NCI-H1930 (cell line): ENCODE measurements at regions not wholly inside any gene's neighbourhood (a gene's known extent, or its start where the extent isn't known, plus 50 kb on each side); places are given as distances from the start of the nearest gene placed in this dataset.
"Not testable (repeated sequence)": the region's sequence is repeated elsewhere in the genome, so short reads cannot be mapped to it uniquely, and the experiment has no call there.

ENCODE experiments used
- DNase-seq, 2 experiments: peaks; one replicate each; lab custom pipeline; 2025; lab: John Stamatoyannopoulos, UW

GRCh38 chr2:65605743-65606058, 173.3 kb upstream of the SPRED2 start:
- no peak for DNase-seq

GRCh38 chr2:65605058-65605742, 172.8 kb upstream of the SPRED2 start:
- no peak for DNase-seq

- no peak for DNase-seq
Observed at GRCh38 chr2:65604246-65604645, 171.8 kb upstream of the SPRED2 start.

GRCh38 chr2:65602603-65603235, 170.3 kb upstream of the SPRED2 start:
- no peak for DNase-seq

- not testable (repeated sequence) for DNase-seq
Observed at GRCh38 chr2:65600871-65601270, 168.5 kb upstream of the SPRED2 start.

GRCh38 chr2:65600351-65600750, 168.0 kb upstream of the SPRED2 start:
- DNase-seq, result not testable (repeated sequence)

GRCh38 chr2:65599693-65600092, 167.3 kb upstream of the SPRED2 start:
- no peak for DNase-seq

- no peak for DNase-seq
Observed at GRCh38 chr2:65598996-65599395, 166.6 kb upstream of the SPRED2 start.

GRCh38 chr2:65598264-65598663, 165.9 kb upstream of the SPRED2 start:
- DNase-seq, result no peak

GRCh38 chr2:65595630-65596029, 163.2 kb upstream of the SPRED2 start:
- no peak for DNase-seq

GRCh38 chr2:65594150-65594549, 161.8 kb upstream of the SPRED2 start:
- DNase-seq, result no peak

GRCh38 chr2:65589667-65590066, 157.3 kb upstream of the SPRED2 start:
- DNase-seq, result no peak

GRCh38 chr2:65587779-65588178, 155.4 kb upstream of the SPRED2 start:
- no peak for DNase-seq

GRCh38 chr2:65586516-65586915, 154.1 kb upstream of the SPRED2 start:
- DNase-seq, result no peak

GRCh38 chr2:65583061-65583460, 150.7 kb upstream of the SPRED2 start:
- DNase-seq, result no peak

GRCh38 chr2:65582364-65582763, 150.0 kb upstream of the SPRED2 start:
- DNase-seq, result no peak

GRCh38 chr2:65580824-65581223, 148.4 kb upstream of the SPRED2 start:
- DNase-seq, result no peak

- DNase-seq, result no peak
Observed at GRCh38 chr2:65579506-65580235, 147.3 kb upstream of the SPRED2 start.

- no peak for DNase-seq
Observed at GRCh38 chr2:65577654-65578053, 145.3 kb upstream of the SPRED2 start.

- DNase-seq, result no peak
Observed at GRCh38 chr2:65576861-65577601, 144.6 kb upstream of the SPRED2 start.

GRCh38 chr2:65576278-65576677, 143.9 kb upstream of the SPRED2 start:
- DNase-seq, result no peak

- DNase-seq, result no peak
Observed at GRCh38 chr2:65574993-65575392, 142.6 kb upstream of the SPRED2 start.
